ENCODE measurements at regions not wholly inside any gene's neighbourhood (a gene's known extent, or its start where the extent isn't known, plus 50 kb on each side); places are given as distances from the start of the nearest gene placed in this dataset.

DNA sequence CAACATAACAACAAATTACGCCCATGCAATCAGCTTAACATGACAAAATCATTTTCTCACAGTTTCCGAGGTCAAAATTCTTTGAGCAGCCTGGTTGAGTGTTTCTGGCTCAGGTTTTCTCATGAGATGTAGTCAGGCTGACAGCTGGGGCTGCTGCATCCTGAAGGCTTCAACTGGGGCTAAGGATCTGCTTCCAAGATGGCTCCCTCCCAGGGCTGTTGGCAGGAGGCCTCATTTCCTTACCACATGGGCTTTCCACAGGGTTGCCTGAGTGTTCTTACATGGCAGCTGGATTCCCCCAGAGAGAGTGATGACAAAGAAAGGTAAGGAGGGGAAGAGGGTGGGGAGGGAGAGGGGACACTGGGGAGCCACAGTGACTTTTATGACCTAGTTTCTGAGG, 63.1 kb upstream of the NNAT start (continued):
- TF ChIP-seq NRF1 (conservative IDR thresholded peaks at IDR 0.05; ENCODE audit: low read depth, low read length) = no peak
- no peak for TF ChIP-seq KDM1A (IDR thresholded peaks at IDR 0.05; ENCODE audit: borderline replicate concordance)
- no peak for TF ChIP-seq CEBPB (IDR thresholded peaks at IDR 0.05; ENCODE audit: borderline replicate concordance in 1 of 2, low read depth in 2 of 2, low read length in 2 of 2)
- no peak for TF ChIP-seq HCFC1 (IDR thresholded peaks at IDR 0.05; ENCODE audit: low read length)
- no peak for TF ChIP-seq SPI1 (IDR thresholded peaks at IDR 0.05; ENCODE audit: borderline replicate concordance, insufficient read depth, low read depth, low read length)
- no peak for TF ChIP-seq RFX5 (IDR thresholded peaks at IDR 0.05; ENCODE audit: low read depth, low read length)
- TF ChIP-seq, protein P1, sequence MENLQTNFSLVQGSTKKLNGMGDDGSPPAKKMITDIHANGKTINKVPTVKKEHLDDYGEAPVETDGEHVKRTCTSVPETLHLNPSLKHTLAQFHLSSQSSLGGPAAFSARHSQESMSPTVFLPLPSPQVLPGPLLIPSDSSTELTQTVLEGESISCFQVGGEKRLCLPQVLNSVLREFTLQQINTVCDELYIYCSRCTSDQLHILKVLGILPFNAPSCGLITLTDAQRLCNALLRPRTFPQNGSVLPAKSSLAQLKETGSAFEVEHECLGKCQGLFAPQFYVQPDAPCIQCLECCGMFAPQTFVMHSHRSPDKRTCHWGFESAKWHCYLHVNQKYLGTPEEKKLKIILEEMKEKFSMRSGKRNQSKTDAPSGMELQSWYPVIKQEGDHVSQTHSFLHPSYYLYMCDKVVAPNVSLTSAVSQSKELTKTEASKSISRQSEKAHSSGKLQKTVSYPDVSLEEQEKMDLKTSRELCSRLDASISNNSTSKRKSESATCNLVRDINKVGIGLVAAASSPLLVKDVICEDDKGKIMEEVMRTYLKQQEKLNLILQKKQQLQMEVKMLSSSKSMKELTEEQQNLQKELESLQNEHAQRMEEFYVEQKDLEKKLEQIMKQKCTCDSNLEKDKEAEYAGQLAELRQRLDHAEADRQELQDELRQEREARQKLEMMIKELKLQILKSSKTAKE (IDR thresholded peaks at IDR 0.05; ENCODE audit: low read depth, poor library complexity, severe bottlenecking) = no peak

- SMC1A ChIA-PET (ENCODE audit: uncharacterized antibody, unreplicated experiment) = no interaction called here
- no peak for ATAC-seq
- no peak for DNase-seq (ENCODE audit: low read depth, low spot score)
- intact Hi-C loops (cut with micrococcal nuclease; ENCODE audit: unreplicated experiment) (no loop called here), in situ Hi-C loops (cut with MboI) (no loop called here)
- H3K9ac ChIP-seq (ENCODE audit: control insufficient read depth, insufficient read depth, low read length) = no peak overlapping the region
- CTCF ChIA-PET = no interaction called here
- WGBS (ENCODE audit: insufficient coverage, insufficient replicate concordance, low lambda C conversion rate, missing lambda C conversion rate) = 34% methylated on average over 3 of the region's 3 CpGs
- no peak for FAIRE-seq
- no peak overlapping the region for H3K27ac ChIP-seq (ENCODE audit: control insufficient read depth, insufficient read depth)
- RAD21 ChIA-PET (ENCODE audit: unreplicated experiment) = no interaction called here
- peaks cover 2% of the 10 kb centered on the region; the same call in 2 of the 3 replicates for H3K9me3 ChIP-seq (replicated peaks; ENCODE audit: control insufficient read depth, insufficient read depth, low read length)
- no peak overlapping the region for H3K4me3 ChIP-seq
- POLR2A ChIA-PET = no interaction called here
- no peaks in the 10 kb centered on the region for H3K79me2 ChIP-seq (ENCODE audit: control insufficient read depth, insufficient read depth, low read length)
- no peak overlapping the region for H2AFZ ChIP-seq (ENCODE audit: control insufficient read depth, low read depth, low read length)
- H3K4me1 ChIP-seq (ENCODE audit: control insufficient read depth, insufficient read depth, low read length) = no peaks in the 10 kb centered on the region
- H3K4me2 ChIP-seq (ENCODE audit: control insufficient read depth, insufficient read depth) = no peak overlapping the region
- no peaks in the 10 kb centered on the region for H3K36me3 ChIP-seq (ENCODE audit: control insufficient read depth in 2 of 2, insufficient read depth in 2 of 2, low read length in 1 of 2)
- BruUV-seq (replicated peaks) = no TSS peak
- peaks cover 0 to 2% of the 10 kb centered on the region in 2 experiments; a peak in 1 of 4 replicates for H3K27me3 ChIP-seq (replicated peaks in 1 of 2; ENCODE audit: control insufficient read depth in 2 of 2, insufficient read depth in 2 of 2, low read length in 1 of 2)
- H4K20me1 ChIP-seq (ENCODE audit: control insufficient read depth, insufficient read depth) = no peaks in the 10 kb centered on the region
- TF ChIP-seq KLF5 (IDR thresholded peaks at IDR 0.05; ENCODE audit: partially characterized antibody) (no peak), FOXK2 (IDR thresholded peaks at IDR 0.05) (no peak), CHD1 (IDR thresholded peaks at IDR 0.05; ENCODE audit: low read depth, low read length) (no peak), RCOR1 (conservative IDR thresholded peaks at IDR 0.05; ENCODE audit: low read depth, low read length) (no peak), NRF1 (conservative IDR thresholded peaks at IDR 0.05; ENCODE audit: low read depth, low read length) (no peak), HDAC2 (IDR thresholded peaks at IDR 0.05) (no peak), ZNF274 (IDR thresholded peaks at IDR 0.05; ENCODE audit: insufficient read depth, insufficient read length) (no peak), TCF12 (IDR thresholded peaks at IDR 0.05; ENCODE audit: low read depth, low read length) (no peak)
- TF ChIP-seq, protein P2, sequence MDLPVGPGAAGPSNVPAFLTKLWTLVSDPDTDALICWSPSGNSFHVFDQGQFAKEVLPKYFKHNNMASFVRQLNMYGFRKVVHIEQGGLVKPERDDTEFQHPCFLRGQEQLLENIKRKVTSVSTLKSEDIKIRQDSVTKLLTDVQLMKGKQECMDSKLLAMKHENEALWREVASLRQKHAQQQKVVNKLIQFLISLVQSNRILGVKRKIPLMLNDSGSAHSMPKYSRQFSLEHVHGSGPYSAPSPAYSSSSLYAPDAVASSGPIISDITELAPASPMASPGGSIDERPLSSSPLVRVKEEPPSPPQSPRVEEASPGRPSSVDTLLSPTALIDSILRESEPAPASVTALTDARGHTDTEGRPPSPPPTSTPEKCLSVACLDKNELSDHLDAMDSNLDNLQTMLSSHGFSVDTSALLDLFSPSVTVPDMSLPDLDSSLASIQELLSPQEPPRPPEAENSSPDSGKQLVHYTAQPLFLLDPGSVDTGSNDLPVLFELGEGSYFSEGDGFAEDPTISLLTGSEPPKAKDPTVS (IDR thresholded peaks at IDR 0.05; ENCODE audit: low read depth, low read length) = no peak
- TF ChIP-seq, protein P3, sequence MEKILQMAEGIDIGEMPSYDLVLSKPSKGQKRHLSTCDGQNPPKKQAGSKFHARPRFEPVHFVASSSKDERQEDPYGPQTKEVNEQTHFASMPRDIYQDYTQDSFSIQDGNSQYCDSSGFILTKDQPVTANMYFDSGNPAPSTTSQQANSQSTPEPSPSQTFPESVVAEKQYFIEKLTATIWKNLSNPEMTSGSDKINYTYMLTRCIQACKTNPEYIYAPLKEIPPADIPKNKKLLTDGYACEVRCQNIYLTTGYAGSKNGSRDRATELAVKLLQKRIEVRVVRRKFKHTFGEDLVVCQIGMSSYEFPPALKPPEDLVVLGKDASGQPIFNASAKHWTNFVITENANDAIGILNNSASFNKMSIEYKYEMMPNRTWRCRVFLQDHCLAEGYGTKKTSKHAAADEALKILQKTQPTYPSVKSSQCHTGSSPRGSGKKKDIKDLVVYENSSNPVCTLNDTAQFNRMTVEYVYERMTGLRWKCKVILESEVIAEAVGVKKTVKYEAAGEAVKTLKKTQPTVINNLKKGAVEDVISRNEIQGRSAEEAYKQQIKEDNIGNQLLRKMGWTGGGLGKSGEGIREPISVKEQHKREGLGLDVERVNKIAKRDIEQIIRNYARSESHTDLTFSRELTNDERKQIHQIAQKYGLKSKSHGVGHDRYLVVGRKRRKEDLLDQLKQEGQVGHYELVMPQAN (conservative IDR thresholded peaks at IDR 0.05) = no peak
Measured at GRCh38 chr20:37458761-37459160, 62.3 kb upstream of the NNAT start.

Measured in GM12878 (cell line).